ENCODE measurements at regions not wholly inside any gene's neighbourhood (a gene's known extent, or its start where the extent isn't known, plus 50 kb on each side); places are given as distances from the start of the nearest gene placed in this dataset.

GRCh38 chr9:135032041-135032835 lies 55.2 kb upstream of the OLFM1 start:
- no peak for TF ChIP-seq POLR2AphosphoS5 (IDR thresholded peaks at IDR 0.05; ENCODE audit: low read depth, low read length)
- TF ChIP-seq MXI1 (IDR thresholded peaks at IDR 0.05; ENCODE audit: low read depth, low read length), result no peak
- TF ChIP-seq, protein P1, sequence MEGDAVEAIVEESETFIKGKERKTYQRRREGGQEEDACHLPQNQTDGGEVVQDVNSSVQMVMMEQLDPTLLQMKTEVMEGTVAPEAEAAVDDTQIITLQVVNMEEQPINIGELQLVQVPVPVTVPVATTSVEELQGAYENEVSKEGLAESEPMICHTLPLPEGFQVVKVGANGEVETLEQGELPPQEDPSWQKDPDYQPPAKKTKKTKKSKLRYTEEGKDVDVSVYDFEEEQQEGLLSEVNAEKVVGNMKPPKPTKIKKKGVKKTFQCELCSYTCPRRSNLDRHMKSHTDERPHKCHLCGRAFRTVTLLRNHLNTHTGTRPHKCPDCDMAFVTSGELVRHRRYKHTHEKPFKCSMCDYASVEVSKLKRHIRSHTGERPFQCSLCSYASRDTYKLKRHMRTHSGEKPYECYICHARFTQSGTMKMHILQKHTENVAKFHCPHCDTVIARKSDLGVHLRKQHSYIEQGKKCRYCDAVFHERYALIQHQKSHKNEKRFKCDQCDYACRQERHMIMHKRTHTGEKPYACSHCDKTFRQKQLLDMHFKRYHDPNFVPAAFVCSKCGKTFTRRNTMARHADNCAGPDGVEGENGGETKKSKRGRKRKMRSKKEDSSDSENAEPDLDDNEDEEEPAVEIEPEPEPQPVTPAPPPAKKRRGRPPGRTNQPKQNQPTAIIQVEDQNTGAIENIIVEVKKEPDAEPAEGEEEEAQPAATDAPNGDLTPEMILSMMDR (IDR thresholded peaks at IDR 0.05), result no peak
- TF ChIP-seq GABPA (IDR thresholded peaks at IDR 0.05; ENCODE audit: low read depth), result no peak
